ENCODE measurements at regions not wholly inside any gene's neighbourhood (a gene's known extent, or its start where the extent isn't known, plus 50 kb on each side); places are given as distances from the start of the nearest gene placed in this dataset.

DNA sequence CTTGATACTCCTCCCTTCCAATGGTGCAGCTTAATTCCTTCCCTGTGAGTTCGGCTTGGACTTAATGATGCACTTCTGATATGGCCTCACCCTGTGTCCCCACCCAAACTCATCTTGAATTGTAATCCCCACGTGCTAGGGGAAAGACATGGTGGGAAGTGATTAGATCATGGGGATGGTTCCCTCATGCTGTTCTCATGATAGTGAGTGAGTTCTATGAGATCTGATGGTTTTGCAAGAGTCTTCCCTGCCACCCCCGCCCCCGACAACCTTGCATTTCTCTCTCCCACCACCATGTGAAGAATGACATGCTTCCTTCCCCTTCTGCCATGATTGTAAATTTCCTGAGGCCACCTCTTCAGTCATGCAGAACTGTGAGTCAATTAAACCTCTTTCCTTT is 50.3 kb upstream of the HLA-G start:
- ChIA-PET CTCF (interaction anchor here (0.6 to 1.8 kb wide), 3 partner anchors 19 to 1091 kb away, joined by 3 to 5 read pairs (median 3); no protein-coding TSS in a partner anchor), POLR2A (no interaction called here)
- Histone ChIP-seq H3K4me3 (ENCODE audit: low read depth, low read length) (no peak overlapping the region), H3K27me3 (ENCODE audit: control insufficient read depth, insufficient read depth, low read length) (no peaks in the 10 kb centered on the region; the same call in 1 of the 2 replicates), H3K36me3 (ENCODE audit: control insufficient read depth, insufficient read depth, low read length) (no peaks in the 10 kb centered on the region)
- no peak for DNase-seq (ENCODE audit: low read depth)
- TF ChIP-seq, protein P1, sequence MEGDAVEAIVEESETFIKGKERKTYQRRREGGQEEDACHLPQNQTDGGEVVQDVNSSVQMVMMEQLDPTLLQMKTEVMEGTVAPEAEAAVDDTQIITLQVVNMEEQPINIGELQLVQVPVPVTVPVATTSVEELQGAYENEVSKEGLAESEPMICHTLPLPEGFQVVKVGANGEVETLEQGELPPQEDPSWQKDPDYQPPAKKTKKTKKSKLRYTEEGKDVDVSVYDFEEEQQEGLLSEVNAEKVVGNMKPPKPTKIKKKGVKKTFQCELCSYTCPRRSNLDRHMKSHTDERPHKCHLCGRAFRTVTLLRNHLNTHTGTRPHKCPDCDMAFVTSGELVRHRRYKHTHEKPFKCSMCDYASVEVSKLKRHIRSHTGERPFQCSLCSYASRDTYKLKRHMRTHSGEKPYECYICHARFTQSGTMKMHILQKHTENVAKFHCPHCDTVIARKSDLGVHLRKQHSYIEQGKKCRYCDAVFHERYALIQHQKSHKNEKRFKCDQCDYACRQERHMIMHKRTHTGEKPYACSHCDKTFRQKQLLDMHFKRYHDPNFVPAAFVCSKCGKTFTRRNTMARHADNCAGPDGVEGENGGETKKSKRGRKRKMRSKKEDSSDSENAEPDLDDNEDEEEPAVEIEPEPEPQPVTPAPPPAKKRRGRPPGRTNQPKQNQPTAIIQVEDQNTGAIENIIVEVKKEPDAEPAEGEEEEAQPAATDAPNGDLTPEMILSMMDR (IDR thresholded peaks at IDR 0.05; ENCODE audit: insufficient read depth, low read depth, low read length), result no peak

All from BJ (cell line).